HG03135 (cell line): ENCODE measurements at regions not wholly inside any gene's neighbourhood (a gene's known extent, or its start where the extent isn't known, plus 50 kb on each side); places are given as distances from the start of the nearest gene placed in this dataset.

Experiments used
- ATAC-seq: cut with Tn5 transposase; IDR thresholded peaks from one replicate; pipeline ENCODE4 v1.9.1; 2021; ENCODE audit warnings: mild to moderate bottlenecking, moderate library complexity; ENCODE audit not compliant: unreplicated experiment

- no peak for ATAC-seq
Measured at GRCh38 chr2:75775311-75775823, 64.7 kb upstream of the GCFC2 start.

DNA sequence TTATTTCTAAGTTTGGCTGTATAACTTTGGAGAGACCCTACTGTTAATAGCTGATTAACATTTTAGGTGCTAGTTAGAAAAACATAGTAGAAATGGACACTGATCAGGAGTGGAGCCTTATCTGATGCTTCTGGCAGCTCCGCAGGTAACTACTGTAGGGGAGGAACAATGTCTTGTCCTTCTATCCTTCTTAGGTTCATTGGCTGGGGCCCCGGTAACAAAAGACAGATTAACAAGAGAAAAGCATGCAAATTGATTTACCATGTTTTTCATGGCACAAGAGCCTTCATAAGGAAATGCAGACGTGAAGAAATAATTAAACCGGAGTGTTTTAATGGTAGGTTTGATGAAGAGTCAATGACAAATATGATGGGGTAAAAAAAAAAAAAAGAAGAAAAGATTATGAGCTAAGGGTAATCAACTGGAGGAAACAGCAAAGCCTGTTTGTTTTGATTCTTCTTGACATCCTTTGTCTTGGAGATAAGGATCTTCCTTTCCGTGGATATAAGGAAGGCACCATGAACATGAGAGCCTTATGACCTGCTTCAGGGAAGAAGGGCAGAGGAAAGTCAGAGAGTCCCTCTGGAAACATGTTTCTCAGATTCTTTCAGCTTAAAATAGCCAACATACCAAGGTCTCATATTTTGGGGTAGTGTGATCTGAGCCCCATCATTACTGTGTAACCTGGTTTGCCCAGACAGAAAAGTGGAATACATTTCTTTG is 62.4 kb upstream of the GCFC2 start:
- ATAC-seq: no peak

GRCh38 chr2:75765798-75766197 is 55.1 kb upstream of the GCFC2 start:
- no peak for ATAC-seq

- no peak for ATAC-seq
Measured at GRCh38 chr2:75764611-75765010, 53.9 kb upstream of the GCFC2 start.
